HG03045 (cell line): ENCODE measurements at regions not wholly inside any gene's neighbourhood (a gene's known extent, or its start where the extent isn't known, plus 50 kb on each side); places are given as distances from the start of the nearest gene placed in this dataset.
"Not testable (repeated sequence)": the region's sequence is repeated elsewhere in the genome, so short reads cannot be mapped to it uniquely, and the experiment has no call there.

Source experiments
- ATAC-seq: cut with Tn5 transposase; IDR thresholded peaks from one replicate; pipeline ENCODE4 v1.9.1; 2021; ENCODE audit warnings: mild to moderate bottlenecking, moderate library complexity; ENCODE audit not compliant: unreplicated experiment

DNA sequence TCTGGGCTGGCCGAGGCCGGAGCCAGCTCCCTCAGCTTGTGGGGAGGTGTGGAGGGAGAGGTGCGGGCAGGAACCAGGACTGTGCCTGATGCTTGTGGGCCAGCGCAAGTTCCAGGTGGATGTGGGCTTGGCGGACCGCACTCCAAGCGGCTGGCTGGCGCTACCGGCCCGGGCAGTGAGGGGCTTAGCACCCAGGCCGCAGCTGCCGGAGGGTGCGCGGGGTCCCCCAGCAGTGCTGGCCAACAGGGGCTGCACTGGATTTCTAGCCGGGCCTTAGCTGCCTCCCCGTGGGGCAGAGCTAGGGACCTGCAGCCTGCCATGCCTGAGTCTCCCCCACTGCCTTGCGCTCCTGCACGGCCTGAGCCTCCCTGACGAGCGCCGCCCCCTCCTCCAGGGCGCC lies 242.8 kb downstream of the CCSER2 start:
- ATAC-seq, result no peak

DNA sequence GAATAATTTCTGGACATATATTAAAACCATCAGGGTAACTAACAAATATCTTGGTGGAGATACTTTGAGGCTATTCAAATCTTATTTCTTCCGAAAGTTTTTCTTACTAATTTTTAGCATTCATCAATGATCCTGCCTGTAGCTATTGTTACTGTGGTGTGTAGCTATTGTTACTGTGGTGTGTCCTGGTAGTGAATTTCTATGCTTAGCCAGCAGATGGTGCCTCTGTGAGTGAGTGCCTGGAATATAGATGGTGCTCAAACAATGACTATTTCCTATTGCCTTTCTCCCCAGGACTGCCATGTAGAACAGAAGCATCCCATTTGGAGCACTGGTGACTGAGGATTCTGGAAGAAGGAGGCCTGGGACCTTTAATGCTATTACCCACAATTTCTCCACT lies 245.7 kb downstream of the CCSER2 start:
- no peak for ATAC-seq

DNA sequence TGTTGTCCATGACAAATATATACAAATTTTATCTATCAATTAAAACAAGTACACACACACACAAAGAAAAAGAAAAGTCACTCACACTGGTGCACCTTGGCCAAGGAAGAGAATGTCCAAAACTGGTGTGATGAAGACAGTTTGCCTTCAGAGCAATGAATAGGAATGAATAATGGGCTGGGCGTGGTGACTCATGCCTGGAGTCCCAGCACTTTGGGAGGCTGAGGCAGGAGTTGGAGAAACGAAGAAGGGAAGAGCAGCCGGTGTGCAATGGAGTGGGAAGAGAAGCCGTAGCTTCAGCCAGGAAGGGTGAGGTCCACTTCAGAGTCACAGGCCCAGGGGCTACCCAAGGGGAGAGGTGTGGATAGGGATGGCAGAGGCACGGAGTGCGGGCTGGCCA lies 253.6 kb downstream of the CCSER2 start:
- ATAC-seq, result no peak

DNA sequence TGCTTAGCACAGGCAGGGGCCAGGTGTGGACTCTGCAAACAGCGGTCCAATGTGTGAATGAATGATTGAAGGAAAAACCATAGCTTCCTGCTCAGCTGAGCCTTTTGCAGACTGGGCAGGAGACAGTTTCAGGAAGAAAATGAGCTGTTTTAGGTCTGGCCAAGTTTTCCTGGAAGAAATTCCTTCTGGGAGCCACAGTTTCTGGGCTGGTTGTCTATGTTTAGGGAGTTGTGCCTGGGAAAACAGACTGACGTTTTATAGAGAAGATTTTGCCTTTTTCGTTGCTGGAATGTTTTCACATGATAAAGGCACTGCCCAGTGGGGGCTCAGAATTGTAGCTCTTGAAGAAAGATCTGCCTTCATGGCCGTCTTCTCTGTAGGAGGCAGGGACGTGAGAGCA lies 255.1 kb downstream of the CCSER2 start:
- ATAC-seq, result no peak

DNA sequence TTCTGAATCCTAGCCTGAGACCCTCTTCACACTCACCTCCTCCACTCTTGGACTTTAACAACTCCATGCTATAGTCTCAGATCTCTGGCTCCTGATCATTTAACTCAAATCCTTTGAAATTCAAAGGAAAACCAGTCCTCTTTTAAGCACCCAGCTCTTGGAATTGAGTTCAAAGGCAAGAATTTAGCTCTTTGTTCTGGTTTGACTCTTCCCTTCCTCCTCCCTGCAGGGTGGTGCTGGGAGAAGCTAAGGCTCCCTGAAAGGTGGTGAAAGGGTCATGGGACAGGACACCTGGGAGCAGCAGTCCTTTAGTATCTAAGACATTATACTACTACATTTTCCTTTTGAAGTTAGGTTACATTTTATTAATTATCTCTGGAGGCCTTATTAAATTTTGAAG lies 259.4 kb downstream of the CCSER2 start:
- ATAC-seq, result no peak

DNA sequence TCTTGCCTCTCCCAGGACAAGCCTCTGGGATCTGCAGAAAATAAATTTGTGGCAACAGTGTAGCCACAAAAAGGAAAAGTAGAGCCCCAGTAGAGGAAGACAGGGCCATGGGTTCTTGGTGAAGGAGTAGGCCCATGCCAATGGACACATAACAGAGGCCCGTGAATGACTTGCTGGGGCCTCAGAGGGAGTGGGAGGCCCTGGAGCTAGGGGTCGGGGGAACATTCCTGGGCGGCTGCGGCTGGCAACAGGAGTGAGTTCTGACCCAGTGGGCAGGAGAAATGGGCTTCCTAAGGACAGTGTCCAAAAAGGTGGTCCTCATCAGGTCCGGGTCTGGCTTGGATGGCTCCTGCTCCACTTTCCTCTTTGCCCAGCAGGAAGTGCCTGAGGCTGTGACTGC lies 260.0 kb downstream of the CCSER2 start:
- no peak for ATAC-seq

DNA sequence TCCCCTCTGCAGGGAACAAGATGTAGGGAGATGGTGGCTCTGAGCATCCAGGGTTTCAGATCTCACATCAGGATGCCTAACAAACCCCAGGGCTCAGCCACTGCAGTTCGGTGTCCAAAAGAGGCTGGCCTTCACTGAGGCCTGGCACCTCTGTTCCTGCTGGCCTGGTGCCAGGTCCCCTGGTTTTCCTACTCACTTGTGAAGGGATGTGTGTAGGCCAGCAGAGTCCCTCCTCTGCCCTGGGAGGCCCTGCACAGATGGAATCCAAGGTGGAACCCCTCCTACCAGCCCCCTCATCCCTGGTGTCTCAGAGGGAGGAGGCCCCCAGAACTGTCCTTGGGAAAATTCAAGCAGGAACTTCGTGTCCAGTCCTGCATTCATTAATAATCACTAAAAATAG lies 260.6 kb downstream of the CCSER2 start:
- no peak for ATAC-seq

DNA sequence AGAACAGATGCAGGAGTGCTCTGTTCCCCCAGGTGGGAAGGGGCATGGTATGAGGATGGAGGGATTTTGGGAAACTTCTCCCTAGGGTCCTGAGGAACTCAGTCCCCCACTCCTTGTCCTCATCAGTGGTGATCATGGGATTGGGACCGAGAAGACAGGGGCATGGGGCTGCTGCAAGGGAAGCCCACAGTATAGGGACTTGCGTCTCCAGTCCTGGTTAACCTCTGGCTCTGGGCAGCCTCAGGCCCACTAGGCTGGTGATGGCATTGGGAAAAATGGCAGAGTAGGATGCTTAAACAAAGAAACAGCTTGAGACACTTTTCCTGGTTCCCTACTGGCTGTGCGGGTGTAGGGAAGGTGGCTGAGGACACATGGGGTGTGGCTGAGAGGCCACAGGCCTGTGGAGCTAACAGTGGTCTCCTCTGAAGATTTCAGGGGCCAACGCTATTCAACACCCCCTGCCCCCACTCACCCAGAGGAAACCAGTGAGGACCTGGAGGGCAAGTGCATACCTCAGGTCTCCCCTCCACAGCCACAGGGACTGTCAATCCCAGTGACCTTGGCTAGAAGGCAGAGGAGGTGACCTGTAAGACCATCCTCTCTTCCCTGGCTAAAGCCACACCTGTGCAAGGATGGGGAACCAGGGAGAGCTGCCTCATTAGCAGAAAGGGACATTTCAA lies 261.3 kb downstream of the CCSER2 start:
- no peak for ATAC-seq

DNA sequence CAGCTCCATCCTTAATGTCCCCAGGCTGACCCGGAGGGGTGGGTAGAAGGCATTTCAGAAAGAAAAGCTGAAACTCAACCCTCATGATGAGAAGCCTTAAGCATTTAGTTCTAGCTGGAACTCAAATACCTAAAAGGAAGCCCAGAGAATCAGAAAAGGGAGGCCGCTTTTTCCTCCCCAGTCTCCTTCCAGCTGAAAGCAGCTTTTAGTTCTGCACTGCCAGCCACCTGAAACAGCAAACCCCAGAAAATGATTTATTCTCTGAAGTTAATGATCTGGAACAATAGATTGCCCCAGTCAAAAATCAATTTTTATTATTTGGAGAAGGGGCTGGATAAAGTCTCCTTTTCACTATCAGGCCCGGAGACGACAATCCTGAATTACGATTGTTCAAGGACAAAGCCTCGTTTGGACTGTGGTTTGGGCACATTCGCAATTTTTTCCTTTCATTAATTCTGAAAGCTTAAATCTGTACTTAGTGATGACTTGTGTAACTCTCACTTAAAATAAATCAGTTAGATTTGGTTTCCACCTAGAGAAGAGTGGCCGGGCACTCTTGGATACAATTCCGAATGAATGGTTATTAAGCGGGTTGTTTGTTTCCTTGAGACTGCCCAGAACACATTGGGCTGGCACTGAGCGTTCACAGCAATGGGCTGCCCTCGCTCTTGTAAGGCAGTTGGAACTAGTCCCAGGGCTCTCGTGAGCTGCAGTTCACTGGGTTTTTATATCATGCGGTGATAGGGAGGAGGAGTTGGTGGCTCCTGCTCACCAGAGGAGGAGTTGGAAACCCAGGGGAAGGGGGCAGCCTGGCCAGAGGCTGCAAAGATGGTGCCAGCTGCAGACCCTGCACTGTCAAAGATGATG lies 262.2 kb downstream of the CCSER2 start:
- no peak for ATAC-seq

DNA sequence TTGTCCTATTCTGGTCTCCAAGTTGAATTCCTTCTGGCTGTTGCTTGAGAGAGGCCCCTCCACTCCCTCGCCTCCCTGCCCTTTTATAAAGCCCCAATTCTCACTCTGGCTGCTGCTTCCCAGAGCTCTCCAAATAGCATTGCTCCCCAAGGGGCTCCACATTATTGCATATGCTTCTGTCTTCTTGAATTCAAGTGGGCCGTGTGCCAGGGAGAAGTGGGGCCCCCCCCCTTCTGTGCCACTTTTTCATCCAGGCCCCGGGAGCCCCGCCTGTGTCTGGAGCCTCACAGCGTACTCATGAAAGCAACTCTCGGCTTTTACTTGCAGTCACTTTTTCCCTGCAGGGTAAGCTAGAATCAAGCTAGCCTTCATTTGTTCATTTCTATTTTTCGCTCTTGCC lies 265.1 kb downstream of the CCSER2 start:
- ATAC-seq, result no peak

DNA sequence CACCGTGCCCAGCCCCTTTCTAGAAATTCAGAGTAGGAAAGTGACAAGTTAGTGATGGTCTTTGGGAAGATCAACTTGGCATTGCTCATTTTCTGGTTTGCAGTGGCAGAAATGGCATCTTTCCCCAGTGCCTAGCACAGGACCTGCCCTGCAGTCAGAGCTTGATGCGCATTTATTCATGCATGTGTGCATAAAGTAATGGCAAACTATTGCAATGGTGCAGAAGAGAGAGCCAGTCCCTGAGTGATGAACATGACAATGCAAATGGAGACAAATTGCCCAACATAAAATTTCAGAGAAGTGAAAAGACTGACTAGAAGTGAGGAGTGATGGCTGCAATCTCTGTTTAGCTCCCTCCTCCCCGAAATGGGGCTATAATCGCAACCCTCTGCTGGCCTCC lies 268.2 kb downstream of the CCSER2 start:
- no peak for ATAC-seq

DNA sequence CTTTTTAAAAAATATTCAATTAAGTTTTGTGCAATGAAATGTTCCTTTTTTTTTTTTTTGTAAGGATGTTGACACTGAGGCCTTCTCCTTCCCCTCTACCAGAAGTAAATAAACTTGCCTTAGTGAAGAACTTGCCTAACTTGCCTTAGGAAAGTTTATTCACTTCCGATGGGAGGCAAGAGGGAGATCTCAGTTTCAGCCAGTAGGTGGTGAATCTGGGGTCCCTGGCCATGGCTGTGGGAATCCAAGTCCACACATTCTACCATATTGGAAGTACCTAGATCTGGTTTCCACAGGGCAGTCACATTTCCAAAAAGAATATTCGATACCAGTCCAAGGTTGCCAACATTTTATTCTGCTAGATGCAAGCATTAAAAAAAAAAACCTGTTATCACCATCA lies 270.9 kb downstream of the CCSER2 start:
- no peak for ATAC-seq

DNA sequence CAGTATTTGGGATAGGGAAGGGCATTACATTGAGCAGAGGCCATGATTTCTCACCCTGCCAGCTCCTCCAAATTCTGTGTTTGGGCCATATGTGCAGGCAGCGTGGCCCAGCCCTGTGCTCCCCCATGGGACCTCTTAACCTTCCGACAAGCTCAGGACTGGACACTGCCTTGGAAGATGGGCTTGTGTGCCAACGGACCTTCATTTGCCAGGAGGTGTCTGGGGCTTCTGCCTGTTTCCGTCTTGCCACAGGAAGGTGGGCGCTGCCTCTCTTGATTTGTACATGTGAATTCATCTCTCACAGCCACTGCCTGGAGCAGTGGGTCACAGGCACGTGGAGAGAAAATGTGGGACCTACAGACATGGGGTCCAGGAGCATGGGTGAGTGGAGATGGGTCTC lies 272.6 kb downstream of the CCSER2 start:
- no peak for ATAC-seq

DNA sequence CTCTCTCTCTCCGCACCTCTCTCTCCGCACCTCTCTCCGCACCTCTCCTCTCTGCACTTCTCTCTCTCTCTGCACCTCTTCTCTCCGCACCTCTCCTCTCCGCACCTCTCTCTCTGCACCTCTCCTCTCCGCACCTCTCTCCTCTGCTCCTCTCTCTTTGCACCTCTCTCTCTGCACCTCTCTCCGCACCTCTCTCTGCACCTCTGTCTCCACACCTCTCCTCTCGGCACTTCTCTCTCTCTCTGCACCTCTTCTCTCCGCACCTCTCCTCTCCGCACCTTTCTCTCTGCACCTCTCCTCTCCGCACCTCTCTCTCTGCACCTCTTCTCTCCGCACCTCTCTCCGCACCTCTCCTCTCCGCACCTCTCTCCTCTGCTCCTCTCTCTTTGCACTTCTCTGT lies 274.2 kb downstream of the CCSER2 start:
- ATAC-seq, result not testable (repeated sequence)

DNA sequence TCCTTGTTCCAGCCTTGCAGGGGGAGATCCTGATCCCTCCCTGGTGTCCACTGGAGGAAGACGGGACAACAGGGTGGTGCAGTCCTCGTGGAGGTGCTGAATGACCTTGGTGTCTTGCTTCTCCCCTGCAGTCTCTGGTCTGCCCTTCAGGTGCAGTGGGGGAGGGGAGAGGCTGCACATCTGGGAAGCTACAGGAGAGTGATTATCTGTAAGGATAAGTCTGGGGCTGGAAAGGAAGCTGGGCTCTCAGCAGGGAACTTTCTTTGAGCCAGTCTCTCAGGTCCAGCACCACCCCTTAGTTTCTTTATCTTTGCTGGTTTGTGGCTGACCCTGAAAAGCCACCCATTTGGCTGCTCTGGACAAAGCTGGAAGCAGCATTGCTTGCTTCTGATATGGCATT lies 275.6 kb downstream of the CCSER2 start:
- ATAC-seq, result no peak

DNA sequence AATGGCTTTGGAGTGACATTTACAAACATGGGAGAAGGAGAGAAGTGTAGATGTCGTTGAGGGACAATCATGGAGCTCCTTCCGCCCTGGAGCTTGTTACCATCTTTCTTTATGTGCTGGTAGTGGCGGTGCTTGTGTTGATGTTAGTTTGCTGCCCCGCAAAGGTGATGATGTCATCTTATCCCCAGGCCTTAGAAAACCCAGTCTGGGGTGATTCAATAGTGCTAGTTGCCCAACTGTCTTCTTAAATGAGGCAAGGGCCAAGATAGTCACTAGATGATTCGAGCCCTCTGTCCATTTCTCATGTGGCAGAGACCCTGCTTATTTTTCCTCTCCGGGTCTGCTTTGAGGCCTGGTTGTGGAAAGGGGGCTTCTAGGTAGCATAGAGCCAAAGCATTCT lies 277.4 kb downstream of the CCSER2 start:
- no peak for ATAC-seq

DNA sequence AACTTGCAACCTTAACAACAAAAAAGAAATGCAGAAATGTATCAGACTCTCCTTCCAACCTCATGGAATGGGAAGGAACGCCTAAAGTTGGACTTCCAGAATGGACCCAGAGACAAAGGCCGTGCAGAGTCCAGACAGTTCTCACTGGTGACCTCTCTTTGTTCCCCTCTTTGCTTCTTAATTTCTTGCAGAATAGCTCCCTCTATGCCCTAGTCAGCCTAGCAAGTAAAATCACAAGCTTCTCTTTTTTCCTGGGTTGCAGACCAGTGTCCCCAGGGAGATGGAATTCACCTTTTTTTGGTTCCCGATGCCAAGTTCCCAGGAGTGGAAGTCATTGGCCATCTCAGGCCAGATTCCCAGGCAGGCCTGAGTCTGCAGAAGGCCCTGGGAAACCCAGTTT lies 278.0 kb downstream of the CCSER2 start:
- no peak for ATAC-seq

DNA sequence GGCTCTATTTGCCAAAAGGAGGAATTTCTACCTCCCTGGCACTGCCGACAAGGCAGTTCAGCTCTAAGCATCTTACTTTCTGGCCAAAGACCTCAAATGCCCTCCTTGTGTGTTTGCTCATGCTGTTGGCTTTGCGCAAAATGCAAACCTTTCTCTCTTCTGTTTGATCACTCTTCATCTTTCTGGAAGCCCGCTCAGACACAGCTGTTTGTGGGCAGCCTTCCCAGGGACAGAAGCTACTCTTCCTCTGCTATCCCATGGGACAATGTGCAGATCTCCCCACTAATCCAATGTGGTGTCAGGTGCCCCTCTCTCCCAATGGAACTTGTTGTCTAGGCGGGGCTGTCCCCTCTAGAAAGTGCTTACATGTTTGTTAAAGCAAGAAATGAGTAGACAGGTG lies 278.7 kb downstream of the CCSER2 start:
- no peak for ATAC-seq

DNA sequence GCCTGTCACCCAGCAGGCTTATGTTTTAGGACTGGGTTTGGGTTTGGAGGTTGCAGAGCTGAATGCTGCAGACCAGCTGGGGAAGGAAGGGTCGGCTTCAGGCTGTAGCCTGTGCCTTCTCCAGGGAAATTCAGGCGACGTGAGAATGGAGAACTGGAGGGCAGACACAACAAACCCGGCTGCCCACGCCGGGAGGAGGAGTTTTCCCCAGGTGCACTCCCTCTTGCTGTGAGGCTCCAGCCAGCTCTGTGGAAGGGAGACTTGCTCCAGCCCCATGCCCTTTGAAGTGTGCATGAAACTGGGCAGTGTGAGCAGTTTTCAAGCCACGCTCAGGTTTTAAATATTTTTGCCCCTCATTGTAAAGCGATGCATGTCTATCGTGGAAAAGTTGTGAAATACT lies 279.1 kb downstream of the CCSER2 start:
- no peak for ATAC-seq

DNA sequence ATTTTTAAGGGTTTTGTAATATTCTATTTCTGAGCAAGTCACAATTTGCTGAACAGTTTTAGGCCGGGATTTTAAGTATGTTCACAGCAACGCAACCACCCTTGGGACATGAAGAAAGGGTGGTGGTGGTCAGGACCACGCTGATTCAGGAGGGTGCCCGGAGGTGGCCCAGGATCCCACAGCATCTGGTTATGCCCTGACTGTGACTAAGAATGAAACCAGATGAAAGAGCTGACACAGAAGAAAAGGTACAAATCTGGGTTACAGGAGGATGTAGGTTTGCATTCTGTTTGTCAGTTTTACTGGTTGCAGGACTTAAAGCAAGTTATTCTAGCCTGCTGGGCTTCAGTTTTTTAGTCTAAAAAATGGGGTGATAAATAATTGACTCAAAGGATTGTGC lies 279.7 kb downstream of the CCSER2 start:
- no peak for ATAC-seq

DNA sequence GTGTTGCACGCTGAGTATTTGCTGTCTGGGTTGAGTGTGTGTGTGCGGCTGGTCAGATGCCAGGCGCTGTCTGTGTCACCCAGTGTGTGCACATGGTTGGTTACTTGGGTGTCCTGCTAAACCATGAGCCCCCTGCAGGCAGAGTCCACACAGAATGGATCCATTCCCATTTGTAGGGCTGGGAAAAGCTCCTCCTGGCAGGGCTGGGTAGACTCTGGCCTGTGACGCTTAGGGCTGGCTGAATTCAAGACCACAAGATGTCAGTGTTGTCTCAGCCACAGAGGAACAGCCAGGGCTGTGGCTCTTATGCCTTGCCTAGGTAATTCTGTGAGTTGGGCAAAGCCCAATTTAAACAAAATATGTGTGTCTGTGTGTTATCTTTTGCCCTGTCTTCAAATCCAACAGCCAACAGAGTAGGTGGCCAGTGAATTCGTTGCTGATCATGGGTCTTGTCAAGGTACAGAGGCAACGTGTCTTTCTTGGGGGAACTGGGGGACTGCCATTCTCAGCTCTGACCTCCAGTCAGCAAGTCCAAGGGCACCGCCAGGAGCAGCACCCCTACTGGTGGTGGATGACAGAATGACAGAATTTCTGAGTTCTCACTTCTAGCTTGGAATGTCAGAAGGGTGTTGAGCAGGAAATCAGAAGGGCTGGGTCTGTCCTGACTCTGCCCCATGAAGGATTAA lies 285.1 kb downstream of the CCSER2 start:
- ATAC-seq, result no peak
